B cell (primary cell): ENCODE measurements at regions not wholly inside any gene's neighbourhood (a gene's known extent, or its start where the extent isn't known, plus 50 kb on each side); places are given as distances from the start of the nearest gene placed in this dataset.

Experiments used
- CTCF ChIP-seq: fragments of 200-600 bp; IDR thresholded peaks from one replicate; pipeline ENCODE4 v1.8.0; 2022; ENCODE audit warnings: antibody characterized with exemption, mild to moderate bottlenecking
- EZH2 ChIP-seq: IDR thresholded peaks from 2 replicates; pipeline ENCODE4 v1.6.1; 2012; ENCODE audit warnings: borderline replicate concordance, low read depth, mild to moderate bottlenecking, moderate library complexity, low read length; ENCODE audit not compliant: insufficient read depth, poor library complexity, severe bottlenecking

GRCh38 chr6:23441808-23442461 lies 684.1 kb upstream of the NRSN1 start:
- no peak for TF ChIP-seq CTCF
- TF ChIP-seq EZH2: no peak
